ENCODE measurements at regions not wholly inside any gene's neighbourhood (a gene's known extent, or its start where the extent isn't known, plus 50 kb on each side); places are given as distances from the start of the nearest gene placed in this dataset.
"Not testable (repeated sequence)": the region's sequence is repeated elsewhere in the genome, so short reads cannot be mapped to it uniquely, and the experiment has no call there.

- DNase-seq = no peak
Observed at GRCh38 chr17:14451729-14452191, 150.9 kb downstream of the HS3ST3B1 start.

GRCh38 chr17:14448818-14449217 is 147.9 kb downstream of the HS3ST3B1 start:
- no peak for DNase-seq

GRCh38 chr17:14446825-14447224 is 145.9 kb downstream of the HS3ST3B1 start:
- no peak for DNase-seq

GRCh38 chr17:14444915-14445314 is 144.0 kb downstream of the HS3ST3B1 start:
- no peak for DNase-seq

GRCh38 chr17:14442798-14443528 is 142.1 kb downstream of the HS3ST3B1 start:
- DNase-seq = no peak

- DNase-seq = no peak
Observed at GRCh38 chr17:14437176-14437575, 136.3 kb downstream of the HS3ST3B1 start.

- DNase-seq = no peak
Observed at GRCh38 chr17:14436266-14436665, 135.4 kb downstream of the HS3ST3B1 start.

GRCh38 chr17:14434506-14434905 is 133.6 kb downstream of the HS3ST3B1 start:
- no peak for DNase-seq

- DNase-seq = no peak
Observed at GRCh38 chr17:14432079-14432478, 131.2 kb downstream of the HS3ST3B1 start.

GRCh38 chr17:14429084-14429483 is 128.2 kb downstream of the HS3ST3B1 start:
- no peak for DNase-seq

GRCh38 chr17:14428648-14429029 is 127.8 kb downstream of the HS3ST3B1 start:
- DNase-seq = peak in 1 of 4 experiments; percentile 17

GRCh38 chr17:14427900-14428647 is 127.2 kb downstream of the HS3ST3B1 start:
- DNase-seq = peak in 2 of 4 experiments; percentile 20 to 25

GRCh38 chr17:14423156-14423555 is 122.3 kb downstream of the HS3ST3B1 start:
- not testable (repeated sequence) for DNase-seq

GRCh38 chr17:14417336-14417735 is 116.5 kb downstream of the HS3ST3B1 start:
- no peak for DNase-seq

- no peak for DNase-seq
Observed at GRCh38 chr17:14409292-14409691, 108.4 kb downstream of the HS3ST3B1 start.

- DNase-seq = no peak
Observed at GRCh38 chr17:14407541-14407940, 106.7 kb downstream of the HS3ST3B1 start.

- DNase-seq = no peak
Observed at GRCh38 chr17:14405189-14405588, 104.3 kb downstream of the HS3ST3B1 start.

Measured in activated CD4-positive, CD25-positive, alpha-beta regulatory T cell (primary cell).